ENCODE measurements at regions not wholly inside any gene's neighbourhood (a gene's known extent, or its start where the extent isn't known, plus 50 kb on each side); places are given as distances from the start of the nearest gene placed in this dataset.

DNA sequence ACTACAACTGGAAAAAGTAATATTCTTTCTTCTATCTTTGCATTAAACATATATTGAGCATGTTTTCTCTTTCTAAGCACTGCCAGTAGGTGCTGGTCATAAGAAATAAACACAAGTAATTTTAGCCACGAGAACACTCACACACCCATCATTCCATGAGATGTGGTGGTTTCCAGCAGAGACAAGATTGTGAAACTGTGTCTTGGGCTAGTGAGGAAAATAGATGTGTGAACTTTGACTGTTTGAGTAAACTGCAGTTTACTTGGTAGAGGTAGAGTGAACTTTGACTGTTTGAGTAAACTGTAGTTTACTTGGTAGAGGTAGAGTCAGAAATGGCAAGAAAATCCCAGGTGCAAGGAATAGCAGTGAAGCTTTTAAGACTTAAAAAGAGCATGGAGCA, 300.9 kb upstream of the HS3ST1 start:
- DNase-seq: no peak

- no peak for DNase-seq
Observed at GRCh38 chr4:11727903-11728564, 299.3 kb upstream of the HS3ST1 start.

- no peak for DNase-seq
Observed at GRCh38 chr4:11724731-11725130, 296.0 kb upstream of the HS3ST1 start.

GRCh38 chr4:11722223-11722622, 293.5 kb upstream of the HS3ST1 start:
- DNase-seq: no peak

GRCh38 chr4:11720292-11720691, 291.6 kb upstream of the HS3ST1 start:
- peak; percentile 22 for DNase-seq

DNA sequence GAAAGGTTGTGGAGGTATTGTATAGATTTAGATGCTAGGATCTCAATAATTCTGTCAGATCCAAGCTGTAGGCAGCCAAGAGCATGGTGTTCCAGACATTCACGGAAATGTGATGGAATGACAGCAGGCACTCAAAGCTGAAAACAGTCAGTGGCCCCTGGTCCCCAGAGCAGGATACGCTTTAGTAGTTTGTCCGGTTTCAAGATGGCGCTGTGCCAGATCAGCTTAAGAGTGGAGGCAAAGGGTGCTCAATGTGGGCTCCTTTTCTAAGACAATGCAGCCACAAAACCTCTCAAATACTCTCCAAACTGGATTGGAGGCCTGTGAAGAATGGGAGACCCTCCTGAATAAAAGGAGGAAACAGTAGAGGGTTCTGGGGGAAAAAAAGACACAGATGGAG, 291.2 kb upstream of the HS3ST1 start:
- DNase-seq: no peak

- DNase-seq: no peak
Observed at GRCh38 chr4:11715753-11716521, 287.2 kb upstream of the HS3ST1 start.

- no peak for DNase-seq
Observed at GRCh38 chr4:11710453-11711093, 281.9 kb upstream of the HS3ST1 start.

GRCh38 chr4:11704186-11704830, 275.6 kb upstream of the HS3ST1 start:
- DNase-seq: no peak

DNA sequence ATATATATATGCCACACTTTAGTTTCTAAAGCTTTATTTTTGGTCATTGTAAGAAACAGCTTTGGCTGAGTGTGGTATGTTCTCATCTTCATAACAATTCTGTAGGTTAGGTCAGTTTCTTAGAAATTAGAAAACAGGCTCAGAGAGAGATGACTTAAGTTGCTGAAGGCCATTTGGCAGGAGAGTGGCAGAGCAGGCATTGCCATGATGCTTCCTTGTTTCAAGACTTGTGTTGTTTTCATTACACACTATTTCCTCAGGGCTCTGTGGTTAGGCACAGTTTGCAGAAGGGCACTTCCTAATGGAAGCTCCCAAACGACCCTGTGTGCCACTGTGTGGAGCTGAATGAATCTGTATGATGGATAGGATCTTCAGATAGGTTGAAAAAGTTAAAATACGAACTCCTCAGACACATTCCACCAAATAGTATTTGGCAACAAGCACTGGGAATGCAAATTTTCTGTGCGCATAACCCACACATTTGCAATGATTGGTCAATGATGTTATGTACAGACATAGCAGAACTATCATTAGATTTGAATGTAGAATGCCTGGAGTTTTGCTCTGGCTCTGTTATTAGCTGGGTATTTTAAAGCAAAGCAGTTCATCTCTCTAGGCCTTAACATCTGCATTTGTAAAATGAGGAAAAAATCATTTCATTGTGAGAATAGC, 274.3 kb upstream of the HS3ST1 start:
- DNase-seq: no peak

- no peak for DNase-seq
Observed at GRCh38 chr4:11701966-11702725, 273.5 kb upstream of the HS3ST1 start.

GRCh38 chr4:11700751-11701226, 272.1 kb upstream of the HS3ST1 start:
- DNase-seq: no peak

DNA sequence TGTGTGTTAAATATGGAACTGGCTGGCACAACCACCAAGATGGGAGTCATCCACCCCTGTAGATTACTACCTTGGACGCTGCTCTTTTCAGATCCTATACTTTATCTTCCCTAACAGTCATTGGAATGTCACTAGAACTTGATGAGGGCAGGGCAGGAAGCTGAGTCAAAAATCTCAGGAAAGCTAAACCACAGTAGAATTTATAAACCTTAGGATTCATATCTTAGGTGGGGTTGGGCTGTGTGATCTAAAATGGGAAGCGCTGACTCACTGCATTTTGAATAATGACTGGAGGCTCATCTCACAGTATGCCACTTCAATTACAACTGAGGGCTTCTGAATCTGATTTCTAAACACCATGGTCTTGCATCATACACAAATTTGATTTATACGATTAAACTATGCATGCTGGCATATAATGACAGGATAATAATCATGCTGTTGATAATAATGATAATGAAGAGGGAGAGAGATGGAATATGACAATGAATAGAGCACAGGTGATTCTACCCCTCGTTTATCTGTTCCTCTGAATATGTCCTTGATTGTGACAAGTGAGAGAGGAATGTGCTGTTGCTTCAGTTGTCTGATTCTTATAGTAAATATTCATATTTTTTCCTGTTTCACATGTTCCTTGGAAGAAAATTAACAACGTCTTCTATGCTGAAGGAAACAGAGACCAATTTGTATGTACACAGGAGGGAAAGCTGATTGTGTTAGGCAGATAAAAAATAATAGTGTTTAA, 270.3 kb upstream of the HS3ST1 start:
- no peak for DNase-seq

DNA sequence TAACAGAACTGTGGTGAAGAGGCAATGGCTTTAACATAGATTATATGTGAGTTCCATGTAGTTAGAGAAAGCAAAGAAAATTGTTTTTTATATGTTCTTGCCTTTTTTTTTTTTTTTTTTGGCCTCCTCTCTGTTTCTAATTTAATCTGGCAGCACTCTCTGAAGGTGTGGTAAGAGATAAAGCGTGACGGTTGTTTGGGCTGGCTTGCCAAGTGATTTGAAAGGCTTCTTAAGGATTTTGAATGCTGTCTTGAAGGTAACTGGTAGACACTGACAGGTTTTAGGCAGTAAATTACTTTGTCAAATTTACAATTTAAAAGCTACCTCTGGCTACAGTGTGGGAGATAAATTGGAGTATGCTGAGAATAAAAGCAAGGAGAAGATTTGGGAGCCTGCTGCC, 269.3 kb upstream of the HS3ST1 start:
- no peak for DNase-seq

DNA sequence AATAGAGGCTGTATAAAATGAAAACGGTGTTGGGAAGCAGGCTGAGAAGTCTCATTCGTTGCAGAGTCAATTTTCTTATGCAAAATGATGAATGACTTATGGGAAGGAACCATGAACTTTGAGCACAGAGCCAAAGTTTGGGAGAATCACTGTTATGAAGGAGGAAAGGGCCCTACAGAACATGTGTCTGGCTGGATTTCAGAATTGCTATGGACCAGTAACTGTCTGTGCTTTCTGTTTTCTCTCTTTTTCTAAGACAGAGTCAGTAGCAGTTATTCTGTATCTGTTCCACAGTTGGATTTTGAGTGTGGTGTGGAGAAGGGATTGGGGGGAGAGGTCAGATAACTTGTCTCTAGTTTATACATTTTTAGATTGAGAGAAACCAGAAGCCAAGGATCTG, 265.0 kb upstream of the HS3ST1 start:
- no peak for DNase-seq

DNA sequence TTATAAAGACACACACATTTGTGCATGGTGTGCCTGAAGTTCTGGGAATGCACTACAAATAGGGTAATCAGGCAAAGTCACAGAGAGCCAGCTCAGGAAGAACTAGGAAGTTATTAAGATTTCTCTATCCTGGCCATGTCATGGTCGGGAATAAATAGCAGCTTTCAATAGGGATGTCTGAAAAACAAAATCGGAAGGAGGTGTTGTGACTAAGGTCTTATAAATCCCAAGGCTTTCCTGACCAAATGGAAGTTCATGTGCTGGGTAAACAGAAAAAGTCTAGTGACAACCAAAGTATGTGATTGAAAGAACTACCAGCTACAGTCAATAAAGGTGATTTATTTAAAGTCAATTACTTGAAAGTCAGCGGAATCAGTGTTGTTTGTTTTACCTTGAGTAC, 262.5 kb upstream of the HS3ST1 start:
- DNase-seq: no peak

DNA sequence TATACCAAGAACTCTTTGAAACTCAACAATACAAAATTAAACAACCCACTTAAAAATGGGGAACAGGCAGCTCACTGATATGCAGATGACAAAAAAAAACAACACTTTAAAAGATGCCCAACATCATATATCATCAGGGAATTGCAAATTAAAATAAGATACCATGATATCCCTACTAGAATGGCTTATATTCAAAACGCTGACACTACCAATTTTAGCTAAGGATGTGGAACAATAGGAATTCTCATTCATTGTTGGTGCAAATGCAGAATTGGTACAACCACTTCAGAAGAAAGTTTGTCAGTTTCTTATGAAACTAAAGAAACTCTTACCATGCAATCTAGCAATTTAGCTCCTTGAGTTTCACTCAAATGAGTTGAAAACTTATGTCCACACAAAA, 259.0 kb upstream of the HS3ST1 start:
- no peak for DNase-seq

DNA sequence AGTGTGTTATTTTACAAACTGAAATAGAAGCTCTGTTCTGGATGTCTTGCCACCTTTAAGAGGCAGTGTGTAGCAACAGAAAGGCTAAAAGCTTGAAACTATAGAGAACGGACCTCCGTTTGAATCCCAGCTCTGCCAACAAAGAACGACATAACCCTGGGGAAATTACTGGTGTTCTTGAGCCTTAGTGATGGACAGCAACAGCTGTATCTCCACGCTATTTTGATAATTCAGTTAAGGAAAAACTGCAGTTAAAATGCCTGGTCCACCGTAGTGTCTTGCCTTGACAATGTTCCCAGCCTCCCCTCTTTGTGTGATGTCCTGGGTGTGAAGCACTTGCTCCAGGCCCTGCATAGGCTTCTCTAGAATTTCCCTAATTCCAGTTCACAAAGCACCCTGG, 256.8 kb upstream of the HS3ST1 start:
- DNase-seq: no peak

GRCh38 chr4:11675051-11675800, 246.5 kb upstream of the HS3ST1 start:
- DNase-seq: no peak

DNA sequence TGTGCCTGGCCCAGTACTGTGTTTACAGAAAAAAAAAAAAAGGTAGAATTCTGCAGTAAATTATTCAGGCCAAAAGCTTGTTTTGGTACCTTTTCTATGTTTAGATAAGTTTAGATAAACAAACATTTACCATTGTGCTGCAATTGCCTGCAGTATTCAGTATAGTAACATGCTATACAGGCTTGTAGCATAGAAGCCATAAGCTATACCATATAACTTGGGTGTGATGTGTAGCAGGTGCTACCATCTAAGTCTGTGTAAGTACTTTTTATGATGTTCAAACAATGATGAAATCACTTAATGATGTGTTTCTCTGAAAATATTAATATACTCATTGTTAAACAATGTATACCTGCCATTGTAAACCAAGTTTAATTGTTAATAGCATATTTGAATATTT, 241.6 kb upstream of the HS3ST1 start:
- DNase-seq: no peak

GRCh38 chr4:11669156-11669555, 240.5 kb upstream of the HS3ST1 start:
- no peak for DNase-seq
